Inflammatory macrophage treated with lipopolysaccharide for 4 hours (primary cell): ENCODE measurements at regions not wholly inside any gene's neighbourhood (a gene's known extent, or its start where the extent isn't known, plus 50 kb on each side); places are given as distances from the start of the nearest gene placed in this dataset.
A peak's percentile ranks its signal among the peaks of the same experiment; 100 is the strongest.
"Not testable (repeated sequence)": the region's sequence is repeated elsewhere in the genome, so short reads cannot be mapped to it uniquely, and the experiment has no call there.

Experiments
- DNase-seq: peaks from one replicate; pipeline ENCODE4 v3.0.0-alpha.2; 2020

DNA sequence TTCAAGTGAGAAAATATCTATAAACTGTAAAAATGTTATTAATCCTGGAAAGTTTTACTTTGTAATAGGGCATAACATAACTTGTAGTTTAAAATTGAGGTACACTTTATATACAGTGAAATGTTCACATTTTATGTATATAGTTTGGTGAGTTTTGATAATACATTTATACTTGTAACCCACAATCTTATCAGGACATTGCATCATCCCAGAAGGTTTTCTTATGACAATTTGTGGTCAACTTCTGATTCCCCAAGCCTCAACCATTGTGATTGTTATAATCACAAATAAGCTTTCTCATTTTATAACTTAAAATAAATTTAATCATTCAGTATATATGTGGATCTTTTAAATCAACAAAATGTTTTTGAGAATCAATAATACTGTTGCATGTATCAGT is 151.1 kb downstream of the TFPI2 start:
- no peak for DNase-seq

- DNase-seq = no peak
Observed at GRCh38 chr7:93737953-93738352, 152.6 kb downstream of the TFPI2 start.

DNA sequence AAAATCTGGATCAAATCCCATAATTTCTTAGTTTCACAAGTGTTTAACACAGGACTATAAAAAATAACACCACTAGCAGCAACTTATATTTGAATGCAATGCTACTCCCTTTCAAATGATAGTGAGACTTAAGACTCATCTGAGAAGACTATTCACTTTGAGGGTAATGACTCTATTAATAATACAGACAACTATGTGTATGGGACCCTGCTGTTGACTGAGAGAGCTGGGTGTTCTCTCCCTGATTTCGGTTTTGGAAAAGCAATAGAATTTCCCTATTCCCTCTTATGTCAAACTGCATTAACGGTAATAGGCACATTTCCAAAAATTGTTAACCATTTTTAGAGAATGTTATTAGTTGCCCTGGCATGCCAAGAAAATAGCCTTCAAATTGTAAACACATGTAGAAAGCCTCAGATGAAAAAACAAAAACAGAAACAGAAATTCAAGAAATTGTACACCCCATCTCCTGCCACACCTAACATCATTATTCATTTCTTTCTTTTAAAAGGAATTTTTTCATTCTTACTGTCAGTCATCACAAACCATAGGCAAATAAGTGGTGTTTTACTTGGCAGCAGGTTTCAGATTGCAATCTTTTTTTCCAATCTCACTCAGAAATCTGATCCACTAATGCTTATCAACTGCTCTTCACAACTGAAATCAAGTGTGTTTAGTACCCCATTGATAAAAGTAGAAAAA is 153.7 kb downstream of the TFPI2 start:
- no peak for DNase-seq

DNA sequence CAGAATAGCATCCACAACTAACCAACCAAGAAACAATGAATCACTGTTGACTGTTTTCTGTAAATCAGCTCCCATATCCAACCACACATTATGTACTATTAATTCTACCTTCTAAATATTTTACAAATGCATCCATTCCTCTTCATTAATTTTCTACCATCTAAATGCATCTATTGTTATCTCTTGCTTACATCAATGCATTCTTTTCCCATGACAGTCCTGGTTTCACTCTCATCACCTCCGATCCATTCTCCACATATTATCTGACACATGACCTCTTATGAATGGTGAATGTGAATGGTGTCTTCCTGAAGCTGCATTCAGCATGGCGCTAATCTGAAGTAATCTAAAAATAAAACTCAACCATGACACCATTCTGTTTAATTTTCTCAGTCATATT is 153.8 kb upstream of the CALCR start:
- no peak for DNase-seq

DNA sequence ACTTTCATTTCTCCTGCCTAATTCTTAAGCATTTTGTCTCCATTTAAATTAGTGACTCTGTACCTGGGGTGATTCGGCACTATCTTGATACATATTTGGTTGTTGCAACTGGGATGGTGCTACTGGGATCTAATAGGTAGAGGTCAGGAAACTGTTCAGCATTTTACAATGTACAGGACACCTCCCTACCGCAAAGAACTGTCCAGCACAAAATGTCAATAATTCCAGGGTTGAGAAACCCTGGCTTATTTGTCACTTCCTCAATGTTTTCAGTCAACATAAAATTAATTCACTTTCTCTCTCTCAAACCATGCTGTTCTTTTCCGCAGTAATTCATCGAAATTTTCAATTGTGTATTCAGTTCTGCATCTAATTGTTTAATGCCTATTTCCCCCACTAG is 151.4 kb upstream of the CALCR start:
- DNase-seq = no peak

- DNase-seq = no peak
Observed at GRCh38 chr7:93723424-93724124, 149.1 kb upstream of the CALCR start.

DNA sequence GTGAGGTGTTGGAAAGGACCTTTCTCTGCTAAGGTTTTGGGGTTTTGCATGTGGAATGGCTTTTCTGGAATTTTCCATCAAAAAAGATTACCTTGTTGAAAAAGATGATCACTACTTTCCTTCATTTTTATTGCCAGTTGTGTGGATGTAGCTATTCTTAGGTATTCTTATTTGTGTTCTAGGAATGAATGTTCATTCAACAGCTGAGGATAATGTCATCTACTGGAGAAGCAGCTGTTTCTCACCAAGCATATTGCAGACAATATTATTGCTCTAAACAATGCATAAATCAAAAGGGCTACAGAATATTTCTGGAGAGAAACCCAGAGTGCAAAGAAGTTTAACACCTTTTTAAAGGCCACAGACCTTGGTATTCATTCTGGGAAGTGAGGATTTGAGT is 145.6 kb upstream of the CALCR start:
- no peak for DNase-seq

GRCh38 chr7:93719546-93719945 is 145.0 kb upstream of the CALCR start:
- DNase-seq = no peak

GRCh38 chr7:93717217-93717900 is 142.8 kb upstream of the CALCR start:
- DNase-seq = no peak

- DNase-seq = peak; percentile 30
Observed at GRCh38 chr7:93715234-93715633, 140.7 kb upstream of the CALCR start.

DNA sequence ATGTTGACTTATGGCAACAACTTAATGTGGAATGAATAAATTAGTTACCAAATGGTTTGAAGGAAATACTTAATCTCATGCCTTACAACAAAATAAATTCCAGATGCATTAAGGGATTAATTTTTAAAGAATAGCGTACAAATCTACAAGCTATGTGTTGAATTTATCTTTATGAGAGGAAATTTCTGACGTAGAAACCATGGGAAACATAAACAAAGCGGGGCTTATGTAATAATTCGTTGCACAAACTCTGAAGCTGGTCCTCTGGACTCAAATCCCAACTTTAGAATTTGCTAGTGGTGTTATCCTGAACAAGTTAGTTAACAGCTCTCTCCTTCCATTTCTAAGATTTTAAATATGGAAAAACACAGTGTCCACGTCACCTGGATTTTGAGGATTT is 137.4 kb upstream of the CALCR start:
- no peak for DNase-seq

DNA sequence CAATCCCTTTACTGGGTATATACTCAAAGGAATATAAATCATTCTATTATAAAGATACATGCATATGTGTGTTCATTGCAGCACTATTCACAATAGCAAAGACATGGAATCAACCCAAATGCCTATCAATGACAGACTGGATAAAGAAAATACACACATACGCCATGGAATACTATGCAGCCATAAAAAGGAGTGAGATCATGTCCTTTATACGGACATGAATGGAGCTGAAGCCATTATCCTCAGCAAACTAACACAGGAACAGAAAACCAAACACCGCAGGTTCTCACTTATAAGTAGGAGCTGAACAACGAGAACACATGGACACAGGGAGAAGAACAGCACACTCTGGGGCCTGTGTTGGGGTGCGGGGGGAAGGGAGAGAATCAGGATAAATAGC is 133.7 kb upstream of the CALCR start:
- DNase-seq = not testable (repeated sequence)

- no peak for DNase-seq
Observed at GRCh38 chr7:93707249-93707648, 132.7 kb upstream of the CALCR start.

DNA sequence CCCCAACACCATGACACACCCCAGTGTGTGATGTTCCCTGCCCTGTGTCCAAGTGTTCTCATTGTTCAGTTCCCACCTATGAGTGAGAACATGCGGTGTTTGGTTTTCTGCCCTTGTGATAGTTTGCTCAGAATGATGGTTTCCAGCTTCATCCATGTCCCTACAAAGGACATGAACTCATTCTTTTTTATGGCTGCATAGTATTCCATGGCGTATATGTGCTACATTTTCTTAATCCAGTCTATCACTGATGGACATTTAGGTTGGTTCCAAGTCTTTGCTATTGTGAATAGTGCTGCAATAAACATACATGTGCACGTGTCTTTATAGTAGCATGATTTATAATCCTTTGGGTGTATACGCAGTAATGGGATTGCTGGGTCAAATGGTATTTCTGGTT is 131.6 kb upstream of the CALCR start:
- DNase-seq = not testable (repeated sequence)

GRCh38 chr7:93704217-93704616 is 129.7 kb upstream of the CALCR start:
- no peak for DNase-seq

DNA sequence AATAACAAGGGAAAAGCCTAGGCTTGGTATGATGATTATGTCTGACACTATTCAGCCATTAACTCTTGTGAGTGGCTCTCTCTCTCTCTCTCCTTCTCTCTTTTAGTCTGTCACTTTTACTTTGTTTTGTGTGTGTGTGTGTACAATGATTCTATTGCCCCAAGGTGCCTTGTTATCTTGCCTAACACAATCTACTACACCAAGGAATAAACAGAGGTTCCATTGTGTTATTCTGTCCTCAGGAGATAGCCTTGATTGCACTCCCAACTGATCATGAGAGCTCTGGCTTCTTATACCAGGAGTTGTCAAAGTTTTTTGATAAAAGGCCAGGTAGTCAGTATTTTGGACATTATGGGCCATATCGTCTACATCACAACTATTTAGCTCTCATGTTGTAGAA is 123.4 kb upstream of the CALCR start:
- DNase-seq = no peak

- no peak for DNase-seq
Observed at GRCh38 chr7:93693796-93694195, 119.3 kb upstream of the CALCR start.

DNA sequence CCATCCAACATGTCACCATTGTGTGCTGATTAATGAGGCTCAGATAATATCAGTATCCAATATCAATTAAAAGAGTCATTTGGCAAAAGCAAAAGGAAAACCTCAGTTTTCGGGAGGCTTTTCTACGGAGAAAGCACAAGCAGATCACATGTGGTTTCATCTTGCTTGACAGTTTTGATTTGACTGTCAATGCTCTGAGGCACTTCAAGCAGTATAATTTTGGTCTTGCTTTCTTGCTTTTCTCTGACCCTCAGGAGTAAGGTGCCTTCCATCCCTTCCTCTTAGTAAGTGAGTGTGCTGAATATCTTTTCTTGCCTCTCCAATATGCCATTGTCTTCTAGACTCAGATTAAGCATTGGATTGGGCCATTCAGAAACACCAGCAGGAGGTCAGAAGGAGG is 115.5 kb upstream of the CALCR start:
- DNase-seq = no peak

GRCh38 chr7:93678185-93678584 is 103.7 kb upstream of the CALCR start:
- DNase-seq = no peak

DNA sequence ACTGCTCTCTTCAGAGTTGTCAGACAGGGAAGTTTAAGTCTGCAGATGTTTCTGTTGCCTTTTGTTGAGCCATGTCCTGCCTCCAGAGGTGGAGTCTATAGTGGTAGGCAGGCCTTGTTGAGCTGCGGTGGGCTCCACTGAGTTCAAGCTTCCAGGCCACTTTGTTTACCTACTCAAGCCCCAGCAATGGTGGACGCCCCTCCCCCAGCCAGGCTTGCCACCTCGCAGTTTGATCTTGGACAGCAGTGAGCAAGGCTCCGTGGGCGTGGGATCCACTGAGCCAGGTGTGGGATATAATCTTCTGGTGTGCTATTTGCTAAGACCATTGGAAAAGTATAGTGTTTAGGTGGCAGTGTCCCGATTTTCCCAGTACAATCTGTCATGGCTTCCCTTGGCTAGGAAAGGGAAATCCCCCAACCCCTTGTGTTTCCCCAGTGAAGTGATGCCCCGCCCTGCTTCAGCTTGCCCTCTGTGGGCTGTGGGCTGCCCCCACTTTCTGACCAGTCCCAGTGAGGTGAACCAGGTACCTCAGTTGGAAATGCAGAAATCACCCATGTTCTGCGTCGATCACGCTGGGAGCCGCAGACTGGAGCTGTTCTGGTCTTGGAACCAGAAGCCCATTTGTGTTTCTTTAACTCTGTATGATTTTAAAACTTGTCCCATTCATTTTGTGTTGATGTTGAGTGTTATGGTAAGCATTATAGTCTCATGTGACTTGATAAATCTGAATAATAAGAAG is 89.2 kb upstream of the CALCR start:
- no peak for DNase-seq

- not testable (repeated sequence) for DNase-seq
Observed at GRCh38 chr7:93658163-93658562, 83.6 kb upstream of the CALCR start.

DNA sequence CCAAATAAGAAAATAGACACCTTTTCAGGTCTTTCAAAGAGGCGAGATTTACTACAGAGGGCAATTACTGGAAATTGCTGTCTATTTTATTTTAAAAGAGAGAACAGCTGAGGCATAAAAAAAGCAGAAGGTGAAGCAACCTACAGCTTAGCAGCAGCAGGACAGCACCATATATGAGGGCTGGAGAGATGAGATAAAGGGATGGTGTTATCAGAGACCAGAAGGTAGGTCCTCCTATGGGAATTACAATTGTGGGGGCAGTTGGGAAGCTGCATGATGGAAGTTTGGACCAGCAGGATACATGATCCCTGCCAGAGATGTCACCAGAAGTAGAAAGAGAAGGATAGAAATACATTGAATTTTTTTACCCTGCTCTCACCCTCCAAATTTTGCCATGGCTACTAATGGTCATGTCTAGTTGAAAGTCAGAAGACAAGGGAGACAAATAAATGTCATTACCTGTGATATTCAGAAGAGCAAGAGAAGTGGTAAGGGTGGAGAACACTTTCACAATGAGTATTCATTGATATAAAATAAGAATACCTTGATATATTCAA is 77.2 kb upstream of the CALCR start:
- DNase-seq = no peak

GRCh38 chr7:93646538-93646937 is 72.0 kb upstream of the CALCR start:
- no peak for DNase-seq
